Retina (tissue), 1 donor: ENCODE measurements at regions not wholly inside any gene's neighbourhood (a gene's known extent, or its start where the extent isn't known, plus 50 kb on each side); places are given as distances from the start of the nearest gene placed in this dataset.

Experiments used
- DNase-seq: peaks from one replicate; pipeline ENCODE4 v3.0.0-alpha.2; 2016

DNA sequence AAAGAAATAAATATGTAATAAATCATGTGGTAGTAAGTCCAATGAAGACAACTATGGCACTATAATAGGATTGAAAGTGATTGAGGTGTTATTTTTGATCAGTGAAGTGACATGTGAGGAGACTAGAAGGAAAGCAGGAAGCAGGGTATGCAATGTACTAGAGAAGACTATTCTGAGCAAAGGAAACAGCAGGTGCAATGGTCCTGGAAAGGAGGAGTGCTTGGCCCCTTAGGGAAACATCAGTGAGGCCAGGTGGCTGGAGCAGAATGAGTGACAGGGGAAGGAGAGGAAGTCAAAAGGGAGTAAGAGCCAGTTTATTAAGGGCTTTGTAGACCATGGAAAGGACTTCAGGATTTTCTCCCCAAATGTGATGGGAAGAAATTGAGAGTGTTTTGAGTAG is 207.6 kb upstream of the HCCS start:
- no peak for DNase-seq

DNA sequence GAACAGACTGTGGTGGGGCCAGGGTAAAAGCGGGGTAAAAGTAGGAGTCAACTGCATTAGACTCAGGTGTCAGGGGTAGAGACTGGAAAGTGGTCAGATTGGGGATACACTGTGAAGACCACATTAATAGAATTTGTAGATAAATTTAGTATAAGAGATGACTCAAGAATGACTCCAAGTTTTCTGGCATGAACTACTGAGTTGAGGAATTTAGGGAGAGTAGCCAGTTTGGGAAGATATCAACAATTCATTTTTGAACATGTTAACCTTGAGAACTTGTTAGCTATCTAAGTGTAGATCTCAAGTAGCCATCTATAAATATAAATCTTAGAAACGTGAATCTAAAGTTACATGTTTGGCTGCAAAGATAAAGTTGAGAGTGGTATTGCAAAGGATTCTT is 206.9 kb upstream of the HCCS start:
- no peak for DNase-seq

DNA sequence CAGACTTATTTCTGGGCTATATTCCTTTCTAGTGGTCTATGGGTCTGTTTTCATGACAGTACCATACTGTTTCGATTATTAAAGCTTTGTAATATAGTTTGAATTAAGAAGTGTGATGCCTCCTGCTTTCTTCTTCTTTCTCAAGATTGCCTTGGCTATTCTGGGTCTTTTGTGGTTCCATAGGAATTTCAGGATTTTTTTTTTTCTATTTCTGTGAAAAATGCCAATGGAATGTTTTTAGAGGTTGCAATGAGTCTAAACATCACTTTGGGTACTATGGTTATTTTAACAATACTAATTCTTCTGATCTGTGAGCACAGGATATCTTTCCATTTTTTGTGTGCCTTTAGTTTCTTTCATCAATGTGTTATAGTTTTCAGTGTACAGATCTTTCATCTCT is 204.3 kb upstream of the HCCS start:
- no peak for DNase-seq

DNA sequence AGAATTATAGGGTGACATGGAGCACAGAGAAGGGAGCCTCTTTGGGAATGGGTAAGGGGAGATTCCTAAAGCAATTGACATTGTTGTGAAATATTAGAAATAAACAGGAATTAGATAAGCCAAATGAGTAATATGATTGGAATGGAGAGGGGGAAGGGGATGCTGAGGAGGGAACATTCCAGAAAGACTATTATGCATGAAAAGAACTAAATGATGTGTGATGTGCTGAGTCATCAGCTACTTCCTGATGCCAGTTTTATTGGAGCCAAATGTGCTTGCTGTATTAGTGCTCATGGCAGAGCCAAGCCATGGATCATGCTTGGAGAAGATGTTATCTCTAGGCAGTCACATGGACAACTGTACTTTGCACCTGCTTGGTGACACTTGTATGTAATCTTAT is 189.0 kb upstream of the HCCS start:
- no peak for DNase-seq

DNA sequence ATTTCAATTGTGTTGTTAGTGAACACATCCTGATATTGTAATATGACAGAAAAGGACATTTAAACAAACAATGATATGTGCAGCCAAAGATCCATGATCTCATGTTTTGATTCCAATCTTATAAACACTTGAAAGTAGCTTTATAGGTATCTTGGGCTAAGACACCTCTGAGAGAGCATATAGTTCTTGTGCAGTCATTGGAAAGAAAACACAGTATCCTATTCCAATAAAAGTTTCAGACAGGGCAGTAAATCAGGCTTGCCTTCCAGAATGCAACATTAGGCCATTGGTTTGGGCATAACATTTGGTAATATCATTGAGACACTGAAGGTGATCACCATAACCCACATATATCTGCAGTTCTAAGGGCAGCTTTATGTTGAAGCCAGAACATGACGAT is 188.3 kb upstream of the HCCS start:
- no peak for DNase-seq

DNA sequence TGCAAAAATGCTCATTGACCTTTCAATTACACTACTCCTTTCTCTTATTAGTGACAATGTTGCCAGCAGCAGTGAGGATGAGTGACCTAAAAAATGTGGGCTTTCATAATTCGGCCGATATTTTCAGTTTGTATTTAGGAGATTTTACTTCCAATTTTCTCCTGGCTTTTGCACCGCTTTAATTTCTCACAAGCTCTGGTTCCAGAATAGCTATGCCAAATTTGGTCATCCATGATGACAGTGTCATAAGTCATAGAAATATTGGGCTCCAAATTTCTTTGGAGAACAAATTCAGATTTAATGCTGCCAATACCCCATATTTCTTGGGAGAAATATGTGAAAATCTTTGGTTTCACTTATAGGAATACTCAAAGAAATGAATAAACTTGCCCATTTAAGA is 187.7 kb upstream of the HCCS start:
- no peak for DNase-seq

DNA sequence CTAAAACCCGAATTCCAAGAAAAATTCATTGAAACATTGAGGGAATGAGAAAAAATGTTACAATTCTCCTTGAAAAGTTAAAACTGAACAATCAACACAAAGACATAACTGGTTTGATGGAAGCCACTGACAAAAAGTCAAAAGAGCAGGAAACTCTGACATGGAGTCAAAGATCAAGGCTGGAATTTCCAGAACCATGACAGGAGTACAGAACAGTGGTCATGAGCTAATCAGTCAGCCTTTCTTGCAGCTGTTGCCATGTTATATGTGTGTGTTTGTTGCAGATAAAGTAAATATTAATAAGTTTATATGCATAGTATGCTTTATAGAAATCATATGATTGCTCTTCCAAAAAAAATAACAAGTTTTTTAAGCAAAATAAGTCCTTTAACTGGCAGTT is 184.7 kb upstream of the HCCS start:
- no peak for DNase-seq

DNA sequence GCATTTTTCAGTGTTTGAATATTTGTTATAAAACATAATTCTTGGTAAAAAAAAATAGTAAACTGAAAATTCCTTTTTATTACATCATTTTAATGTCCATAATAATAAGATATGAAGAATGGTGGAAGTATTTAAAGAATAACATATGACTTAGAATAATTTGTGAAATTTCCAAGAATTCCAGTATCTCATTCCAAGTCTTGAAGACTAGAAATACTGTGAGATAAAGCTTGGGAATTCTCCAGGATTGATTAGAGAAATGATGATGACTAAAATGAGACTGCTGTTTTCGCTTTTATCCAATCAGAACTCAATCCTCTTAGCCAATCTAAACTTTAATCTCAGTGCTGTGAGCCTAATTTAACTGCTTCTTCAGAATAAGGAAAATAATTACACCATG is 184.2 kb upstream of the HCCS start:
- DNase-seq = no peak

DNA sequence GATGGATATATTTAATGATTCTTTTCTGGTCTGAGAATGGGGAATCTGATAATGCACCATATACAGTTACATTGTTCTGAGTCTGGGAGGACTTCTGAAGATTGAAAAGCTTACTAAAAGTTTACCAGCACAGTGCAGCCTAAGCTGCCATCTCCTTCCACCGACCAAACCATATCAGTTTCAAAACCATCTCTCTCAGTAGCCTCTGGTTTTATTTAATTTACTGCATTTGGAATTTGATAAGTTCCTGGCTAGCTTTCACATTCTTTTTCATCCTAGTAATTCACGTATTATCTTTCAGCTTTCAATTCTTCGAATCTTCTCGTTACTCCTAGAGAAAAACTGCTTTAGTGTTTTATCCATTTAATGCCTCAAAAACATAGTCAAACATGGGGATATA is 181.4 kb upstream of the HCCS start:
- no peak for DNase-seq

DNA sequence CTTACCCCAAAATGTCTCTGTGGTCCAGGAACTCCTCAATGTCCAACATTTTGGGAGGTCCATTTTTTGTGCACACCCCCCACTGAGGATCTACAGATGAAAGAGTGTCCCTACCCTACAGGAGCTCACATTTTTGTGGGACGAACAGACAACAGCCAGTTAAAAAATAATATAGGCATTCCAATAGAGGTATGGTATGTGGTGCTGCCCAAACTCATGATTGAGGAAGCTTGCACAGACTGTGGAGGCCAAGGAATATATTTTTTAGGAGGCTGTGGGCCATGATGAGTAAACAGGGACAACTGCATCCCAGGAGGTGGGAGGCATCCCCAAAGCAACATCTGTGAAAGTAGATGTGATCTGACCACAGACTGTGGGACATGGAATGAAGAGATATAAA is 181.0 kb upstream of the HCCS start:
- no peak for DNase-seq

DNA sequence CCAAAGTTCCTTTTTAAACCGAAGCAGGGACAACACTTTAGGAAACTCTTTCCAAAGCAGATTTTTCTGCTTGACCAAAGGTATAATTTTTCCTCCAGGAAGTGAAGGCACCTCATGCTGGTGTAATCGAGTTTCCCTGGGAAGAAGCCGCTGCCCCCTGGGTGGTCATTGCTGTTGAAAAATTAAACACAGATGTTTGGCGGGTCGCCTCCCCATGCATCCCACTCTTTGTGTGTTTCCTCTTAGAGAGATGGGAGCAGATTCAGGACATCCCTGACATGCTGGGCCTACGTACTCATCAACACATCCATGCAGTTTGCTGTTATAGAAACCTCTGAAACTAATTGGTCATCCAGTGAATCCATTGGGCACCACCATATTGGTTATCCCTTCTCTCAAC is 179.2 kb upstream of the HCCS start:
- DNase-seq = no peak

DNA sequence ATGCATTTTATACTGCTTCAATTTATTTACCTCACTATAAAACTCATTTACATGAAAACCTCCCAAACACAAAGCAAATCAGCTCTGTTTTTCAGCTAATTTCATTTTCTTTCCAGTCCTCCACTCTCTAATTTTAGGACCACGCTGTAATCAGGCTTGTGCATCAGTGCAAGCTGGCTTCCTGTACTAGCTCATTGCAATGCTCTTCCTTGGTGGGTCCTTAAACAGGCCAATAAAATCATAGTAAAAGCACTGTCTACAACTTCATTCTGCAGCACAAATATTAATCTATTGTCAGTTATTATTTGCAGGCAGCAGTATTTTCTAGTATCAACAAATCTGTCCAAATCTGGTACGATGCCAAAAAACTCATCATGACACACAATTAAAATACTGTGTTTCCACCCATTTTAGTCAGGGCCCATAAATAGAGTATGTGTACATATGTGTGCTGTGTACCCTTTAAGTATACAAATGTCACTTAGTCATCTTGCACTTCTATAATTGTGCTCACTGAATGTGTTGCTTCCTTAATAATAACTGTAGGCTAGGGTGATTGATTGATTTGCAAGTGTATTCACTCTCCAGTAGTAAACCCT is 178.2 kb upstream of the HCCS start:
- no peak for DNase-seq

DNA sequence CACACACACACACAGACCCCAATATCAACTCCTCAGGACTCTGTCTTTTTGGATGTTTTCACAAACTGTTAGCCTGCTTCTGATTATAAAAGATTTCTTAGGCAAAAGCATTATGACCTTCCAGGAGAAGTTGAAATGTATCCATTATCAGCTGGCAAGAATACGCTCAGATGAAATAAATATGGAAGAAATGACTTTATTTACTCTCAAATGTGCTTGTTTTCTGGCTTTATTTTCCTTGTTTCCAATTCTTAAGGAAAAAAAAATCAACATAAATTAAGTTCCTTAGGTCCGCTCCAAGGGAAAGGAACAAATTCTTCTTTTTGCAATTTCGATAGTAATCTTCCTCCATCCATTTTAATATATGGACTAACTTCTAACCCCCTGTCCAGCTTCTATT is 175.6 kb upstream of the HCCS start:
- DNase-seq = no peak

DNA sequence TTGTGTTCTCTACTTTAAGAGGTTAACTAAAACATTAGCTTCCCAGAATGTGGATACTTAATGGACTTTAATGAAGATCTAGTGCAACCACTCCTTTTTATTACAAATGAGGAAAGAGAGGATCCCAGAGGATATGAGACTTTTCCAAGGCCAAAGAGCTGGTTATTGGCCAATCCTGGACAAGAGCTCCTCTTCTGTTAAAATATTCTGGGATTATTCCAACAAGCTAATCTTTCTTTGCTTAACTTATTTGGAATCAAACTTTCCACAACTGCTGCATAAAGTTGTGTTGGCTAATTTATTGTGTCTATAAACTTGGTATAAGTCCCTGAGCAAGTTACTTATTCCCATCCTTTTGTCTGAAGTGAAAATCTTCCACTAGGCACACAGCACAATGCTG is 174.2 kb upstream of the HCCS start:
- no peak for DNase-seq

DNA sequence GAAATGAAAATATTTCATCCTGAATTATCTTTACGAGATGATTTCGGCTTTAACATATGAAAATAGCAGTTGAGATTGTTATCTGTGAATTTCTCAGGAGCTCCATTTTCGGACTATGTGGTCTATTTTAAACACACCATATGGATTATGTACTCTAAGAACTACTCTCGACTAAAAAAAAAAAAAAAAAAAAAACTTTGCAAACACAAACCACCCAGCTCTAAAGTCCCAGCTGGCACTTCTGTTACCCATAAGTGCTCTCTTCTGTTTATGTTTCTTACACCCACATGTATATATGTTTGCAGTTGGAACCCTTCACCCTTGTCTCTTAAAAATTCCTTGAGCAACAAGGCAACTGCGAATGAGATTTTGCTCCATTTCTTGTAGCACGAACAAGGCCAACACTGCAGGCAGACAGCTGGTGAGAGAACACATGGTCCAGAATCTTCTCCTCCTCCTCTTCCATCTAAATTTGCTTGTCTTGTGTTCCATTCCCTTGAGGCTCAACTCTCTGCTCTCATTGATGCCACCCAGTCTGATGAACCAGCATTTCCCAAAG is 172.7 kb upstream of the HCCS start:
- no peak for DNase-seq

DNA sequence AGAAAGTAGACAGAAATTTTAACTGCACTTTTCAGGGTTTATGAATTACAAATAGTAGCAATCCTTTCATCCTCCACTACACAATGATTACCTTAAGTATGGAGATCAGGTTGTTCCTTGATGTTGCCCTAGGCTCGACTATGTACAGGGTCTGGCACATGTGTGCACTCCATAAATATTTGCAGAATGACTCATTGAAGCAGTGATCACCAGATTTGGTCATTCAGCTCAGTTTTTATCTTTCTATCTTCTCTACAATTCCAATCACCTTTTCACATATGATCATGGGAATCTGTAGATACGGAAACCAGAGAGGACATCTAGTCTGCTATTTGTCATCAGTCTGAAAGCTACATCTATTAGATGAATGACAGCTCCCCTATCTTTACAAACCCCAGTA is 171.7 kb upstream of the HCCS start:
- no peak for DNase-seq

DNA sequence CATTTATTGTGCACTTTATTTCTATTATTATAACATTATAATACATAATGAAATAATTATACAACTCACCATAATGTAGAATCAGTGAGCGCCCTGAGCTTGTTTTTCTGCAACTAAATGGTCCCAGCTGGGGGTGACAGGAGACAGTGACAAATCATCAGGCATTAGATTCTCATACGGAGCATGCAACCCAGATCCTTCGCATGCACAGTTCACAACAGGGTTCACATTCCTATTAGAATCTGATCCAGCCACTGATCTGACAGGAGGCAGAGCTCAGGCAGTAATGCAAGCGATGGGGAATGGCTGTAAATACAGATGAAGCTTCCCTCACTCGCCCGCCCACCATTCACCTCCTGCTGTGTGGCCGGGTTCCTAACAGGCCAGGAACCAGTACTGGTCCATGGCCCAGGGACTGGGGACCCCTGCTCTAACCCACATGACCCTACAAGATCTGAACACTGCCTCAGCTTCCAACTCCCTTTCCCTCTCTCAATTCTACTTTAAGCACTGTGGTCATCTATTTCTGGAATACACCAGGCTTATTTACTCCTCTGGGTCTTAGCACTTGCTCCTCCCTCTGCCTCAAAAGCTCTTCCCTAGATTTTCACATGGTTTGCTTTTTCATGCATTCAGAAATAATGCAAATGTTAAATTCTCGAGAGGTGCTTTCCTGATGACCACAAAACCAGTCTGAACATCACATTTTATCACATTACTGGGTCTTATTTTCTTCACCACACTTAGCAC is 166.8 kb upstream of the HCCS start:
- DNase-seq = no peak

DNA sequence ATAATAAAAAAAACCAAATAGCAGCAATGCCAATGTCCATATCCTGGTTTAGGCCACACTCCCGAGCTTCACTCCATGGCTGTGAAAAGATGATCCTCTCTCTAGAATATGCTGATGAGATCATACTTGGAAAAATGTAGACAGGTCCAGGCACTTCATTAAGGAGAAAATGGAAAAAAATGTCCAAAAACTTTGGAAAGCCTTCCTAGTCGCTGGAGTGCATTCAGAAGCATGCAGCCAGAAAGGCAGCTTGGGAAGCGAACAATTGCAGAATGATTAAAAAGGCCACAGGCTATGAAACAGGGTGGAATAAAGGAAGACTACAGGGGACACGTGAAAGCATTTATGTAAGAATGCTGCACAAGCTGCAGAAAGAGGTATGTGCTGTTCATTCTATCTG is 165.6 kb upstream of the HCCS start:
- no peak for DNase-seq

DNA sequence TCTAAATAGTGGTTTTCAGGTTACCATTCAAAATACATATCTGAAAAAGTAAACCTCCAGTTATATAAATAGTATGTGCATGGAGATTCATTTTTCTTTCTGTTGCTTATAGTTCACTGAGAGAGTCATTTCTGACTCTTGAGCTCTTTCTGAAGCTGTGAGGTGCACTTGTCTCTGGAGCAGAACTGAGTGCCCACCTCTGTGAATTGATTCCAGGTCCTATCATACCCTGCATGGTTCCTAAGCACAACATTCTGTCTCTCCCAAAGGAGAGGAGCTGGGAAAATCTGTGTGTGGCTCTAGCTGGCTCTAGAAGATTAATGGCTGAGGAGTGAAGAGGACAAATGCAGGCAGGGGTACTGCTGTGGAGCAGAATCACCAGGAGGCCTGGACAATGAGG is 161.6 kb upstream of the HCCS start:
- no peak for DNase-seq

DNA sequence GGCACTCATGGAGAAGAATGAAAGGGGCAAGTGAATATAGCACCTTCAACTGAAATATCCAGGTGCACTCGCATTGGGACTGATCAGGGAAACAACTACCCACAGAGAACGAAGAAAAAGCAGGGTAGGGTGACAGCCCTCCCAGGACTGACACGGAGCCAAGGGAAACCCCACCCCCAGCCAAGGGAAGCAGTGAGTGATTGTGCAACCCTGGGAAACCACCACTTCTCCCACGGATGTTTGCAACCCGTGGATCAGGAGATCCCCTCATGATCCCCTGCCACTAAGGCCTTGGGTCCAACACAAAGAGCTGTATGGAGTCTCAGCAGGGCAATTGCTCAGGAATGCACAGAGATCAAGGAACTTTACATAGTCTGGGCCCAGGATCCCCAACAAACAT is 158.5 kb upstream of the HCCS start:
- no peak for DNase-seq

DNA sequence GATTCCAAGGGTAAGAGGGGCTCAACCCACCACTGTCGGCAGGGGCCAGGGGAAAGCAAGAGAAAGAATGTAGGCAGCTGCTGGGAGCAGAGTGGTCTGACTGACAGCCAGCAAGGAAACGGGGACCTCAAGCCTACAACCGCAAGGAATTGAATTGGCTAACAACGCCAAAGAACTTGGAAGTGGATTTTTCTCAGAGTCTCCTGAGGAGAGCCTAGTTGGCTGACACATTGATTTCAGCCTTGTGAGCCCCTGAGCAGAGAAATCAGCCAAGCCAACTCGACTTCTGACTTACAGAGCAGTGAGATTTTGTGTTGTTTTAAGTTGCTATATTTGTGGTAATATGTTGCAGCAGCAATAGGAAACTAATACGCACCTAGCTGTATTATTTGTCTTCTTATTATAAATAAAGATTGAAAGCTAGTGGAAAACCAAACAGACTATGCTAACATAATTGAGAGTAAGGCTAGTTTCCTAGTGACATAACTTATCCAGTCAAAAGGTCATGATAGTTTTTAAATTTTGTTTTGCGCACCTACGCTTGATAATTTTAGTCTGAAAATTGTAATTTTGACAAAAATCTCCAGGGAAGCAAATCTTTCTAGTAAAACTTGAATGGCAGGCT is 145.8 kb upstream of the HCCS start:
- no peak for DNase-seq

DNA sequence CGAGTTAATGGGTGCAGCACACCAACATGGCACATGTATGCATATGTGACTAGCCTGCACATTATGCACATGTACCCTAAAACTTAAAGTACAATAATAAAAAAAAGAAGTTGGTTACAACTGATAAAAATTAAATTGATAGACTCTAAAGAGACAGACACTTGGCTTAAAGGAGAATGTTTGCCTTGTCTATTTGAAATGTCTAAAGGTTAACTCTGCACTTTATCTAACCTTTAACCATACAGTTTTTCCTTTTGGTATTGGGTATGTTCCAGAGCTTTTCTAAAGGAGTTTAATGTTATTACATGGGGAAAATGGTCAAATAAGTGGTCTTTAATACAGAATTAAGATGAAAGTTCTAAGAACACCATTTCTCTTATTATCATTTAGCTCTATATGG is 145.1 kb upstream of the HCCS start:
- DNase-seq = no peak

DNA sequence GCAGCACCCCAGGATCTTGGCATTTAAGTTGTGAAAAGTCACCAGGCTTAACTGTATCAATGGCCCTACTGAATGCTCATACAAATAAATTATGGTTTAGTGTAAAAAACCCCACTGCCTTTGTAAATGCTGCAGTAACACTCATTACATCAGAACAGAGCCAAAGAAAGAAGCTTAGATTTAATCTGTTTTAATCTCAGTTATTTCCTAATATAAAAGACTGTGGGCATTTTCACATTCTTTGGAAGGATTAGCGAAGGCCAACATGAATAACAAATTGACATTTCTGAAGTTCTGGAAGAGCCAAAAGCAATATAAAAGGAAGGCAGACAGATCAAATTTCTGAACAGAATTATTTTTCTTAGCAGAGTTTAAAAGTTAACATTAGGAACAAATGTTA is 140.0 kb upstream of the HCCS start:
- DNase-seq = no peak

DNA sequence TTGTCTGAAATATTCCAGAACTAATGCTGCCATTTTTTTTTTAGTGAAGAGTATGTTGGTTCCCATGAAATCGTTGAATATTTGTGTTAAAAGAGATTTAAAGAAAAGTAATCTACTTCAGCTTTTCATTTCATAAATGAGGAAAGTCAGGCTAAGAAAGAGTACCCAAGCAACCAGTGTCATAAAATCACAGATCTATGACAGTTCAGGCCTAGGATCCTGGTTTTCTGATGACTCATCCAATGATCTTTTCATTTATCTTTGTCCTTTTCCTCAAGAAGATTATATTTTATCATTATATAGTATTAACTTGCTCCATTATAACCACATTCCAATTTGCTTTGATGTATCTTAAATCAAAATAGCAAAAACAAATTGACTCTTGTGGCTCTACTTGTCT is 139.4 kb upstream of the HCCS start:
- no peak for DNase-seq

DNA sequence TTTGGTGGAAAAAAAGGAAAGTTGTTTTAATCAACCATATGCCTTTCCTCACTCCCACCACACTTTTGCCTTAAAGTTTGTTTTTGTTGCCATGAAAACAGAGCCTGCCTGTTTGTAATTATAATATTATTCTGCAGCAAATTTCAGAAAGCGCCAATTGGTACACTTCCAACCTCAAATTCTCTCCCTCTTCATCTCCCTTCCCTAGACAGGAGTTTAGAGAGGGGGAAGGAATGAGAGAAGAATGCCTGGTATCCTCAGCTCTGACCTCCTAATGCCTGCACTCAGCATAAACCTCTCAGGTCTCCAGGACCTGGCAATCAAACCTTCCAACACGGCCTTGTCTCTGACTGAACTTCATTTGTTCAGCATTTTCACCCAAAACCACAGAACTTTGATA is 138.4 kb upstream of the HCCS start:
- no peak for DNase-seq
